ENCODE measurements at regions not wholly inside any gene's neighbourhood (a gene's known extent, or its start where the extent isn't known, plus 50 kb on each side); places are given as distances from the start of the nearest gene placed in this dataset.
A peak's percentile ranks its signal among the peaks of the same experiment; 100 is the strongest.

DNA sequence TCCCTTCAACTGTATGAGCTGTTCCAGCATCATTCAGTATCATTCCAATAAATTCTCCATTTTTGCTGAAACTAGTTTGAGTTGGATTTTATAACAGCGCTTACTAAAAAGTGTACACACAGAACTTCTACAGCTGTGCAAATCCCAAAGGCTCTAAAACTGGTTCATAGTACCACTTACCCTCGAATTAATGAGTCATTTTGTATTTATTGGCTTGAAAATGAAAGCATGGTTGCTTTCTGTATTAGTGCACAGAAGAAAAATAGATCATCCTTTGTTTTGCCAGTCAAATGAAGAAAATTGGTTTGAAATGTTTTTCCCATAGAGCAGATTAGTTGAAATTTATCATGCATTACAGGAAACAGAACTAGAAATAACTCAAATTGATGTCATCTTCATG, 268.3 kb upstream of the CPNE8 start:
- in situ Hi-C loops (cut with MboI; ENCODE audit: low pct_unique_long_range_greater_than_20kb, low sequenced_read_pairs, unreplicated experiment) = no loop called here
- peak; percentile 13 for DNase-seq (ENCODE audit: low spot score)
- TF ChIP-seq, protein P1, sequence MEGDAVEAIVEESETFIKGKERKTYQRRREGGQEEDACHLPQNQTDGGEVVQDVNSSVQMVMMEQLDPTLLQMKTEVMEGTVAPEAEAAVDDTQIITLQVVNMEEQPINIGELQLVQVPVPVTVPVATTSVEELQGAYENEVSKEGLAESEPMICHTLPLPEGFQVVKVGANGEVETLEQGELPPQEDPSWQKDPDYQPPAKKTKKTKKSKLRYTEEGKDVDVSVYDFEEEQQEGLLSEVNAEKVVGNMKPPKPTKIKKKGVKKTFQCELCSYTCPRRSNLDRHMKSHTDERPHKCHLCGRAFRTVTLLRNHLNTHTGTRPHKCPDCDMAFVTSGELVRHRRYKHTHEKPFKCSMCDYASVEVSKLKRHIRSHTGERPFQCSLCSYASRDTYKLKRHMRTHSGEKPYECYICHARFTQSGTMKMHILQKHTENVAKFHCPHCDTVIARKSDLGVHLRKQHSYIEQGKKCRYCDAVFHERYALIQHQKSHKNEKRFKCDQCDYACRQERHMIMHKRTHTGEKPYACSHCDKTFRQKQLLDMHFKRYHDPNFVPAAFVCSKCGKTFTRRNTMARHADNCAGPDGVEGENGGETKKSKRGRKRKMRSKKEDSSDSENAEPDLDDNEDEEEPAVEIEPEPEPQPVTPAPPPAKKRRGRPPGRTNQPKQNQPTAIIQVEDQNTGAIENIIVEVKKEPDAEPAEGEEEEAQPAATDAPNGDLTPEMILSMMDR (IDR thresholded peaks at IDR 0.05; ENCODE audit: extremely low read depth, insufficient read depth, missing control alignments) = no peak

DNA sequence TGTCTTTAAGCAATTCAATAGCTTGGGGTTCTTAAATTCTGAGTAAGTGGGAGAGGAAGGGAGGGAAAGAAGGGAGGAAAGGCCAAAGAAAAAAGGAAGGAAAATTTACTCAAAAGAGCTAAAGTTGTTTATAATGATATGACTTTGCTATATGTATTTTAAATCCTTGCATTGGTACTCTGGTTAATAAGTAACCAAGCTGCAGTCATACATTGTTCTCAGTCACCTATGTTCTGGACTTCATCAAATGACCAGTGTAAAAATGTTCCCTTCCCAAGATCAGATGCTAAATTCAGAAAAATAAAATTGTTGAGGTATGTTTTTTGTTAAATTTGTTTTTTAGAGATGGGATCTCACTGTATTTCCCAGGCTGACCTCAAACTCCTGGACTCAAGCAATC, 259.9 kb upstream of the CPNE8 start:
- no peak for DNase-seq (ENCODE audit: low spot score)
- TF ChIP-seq, protein P1 (IDR thresholded peaks at IDR 0.05; ENCODE audit: extremely low read depth, insufficient read depth, missing control alignments) = no peak
- in situ Hi-C loops (cut with MboI; ENCODE audit: low pct_unique_long_range_greater_than_20kb, low sequenced_read_pairs, unreplicated experiment) = no loop called here

DNA sequence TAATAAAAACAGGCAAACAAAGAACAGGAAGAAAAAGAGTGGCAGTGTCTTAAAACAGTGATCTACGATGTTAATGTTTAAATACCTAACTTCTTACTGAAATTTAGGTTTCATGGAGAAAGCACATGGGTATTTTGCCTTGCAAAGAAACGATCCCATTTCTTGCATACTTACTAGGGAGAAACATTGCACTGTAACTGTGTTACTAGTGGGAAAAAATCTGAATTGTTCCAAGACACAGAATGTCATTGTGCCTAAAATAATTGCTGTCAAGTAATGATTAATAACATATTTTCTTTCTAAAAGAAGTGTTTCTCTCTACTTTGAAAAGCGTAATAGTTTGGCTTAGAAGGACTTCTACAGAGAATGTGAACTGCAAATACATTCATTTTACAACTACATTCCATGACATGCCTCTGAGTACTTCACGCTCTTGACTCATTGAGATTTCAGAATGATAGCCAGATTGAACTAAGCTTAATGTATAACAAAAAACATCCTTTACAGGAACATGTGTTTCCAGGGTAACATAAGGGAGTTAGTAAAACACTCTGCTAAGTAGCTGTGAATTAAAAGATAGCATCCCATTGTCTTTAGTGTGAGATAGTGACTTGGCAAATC, 256.2 kb upstream of the CPNE8 start:
- no peak for DNase-seq (ENCODE audit: low spot score)
- in situ Hi-C loops (cut with MboI; ENCODE audit: low pct_unique_long_range_greater_than_20kb, low sequenced_read_pairs, unreplicated experiment) = no loop called here
- TF ChIP-seq, protein P1 (IDR thresholded peaks at IDR 0.05; ENCODE audit: extremely low read depth, insufficient read depth, missing control alignments) = no peak

DNA sequence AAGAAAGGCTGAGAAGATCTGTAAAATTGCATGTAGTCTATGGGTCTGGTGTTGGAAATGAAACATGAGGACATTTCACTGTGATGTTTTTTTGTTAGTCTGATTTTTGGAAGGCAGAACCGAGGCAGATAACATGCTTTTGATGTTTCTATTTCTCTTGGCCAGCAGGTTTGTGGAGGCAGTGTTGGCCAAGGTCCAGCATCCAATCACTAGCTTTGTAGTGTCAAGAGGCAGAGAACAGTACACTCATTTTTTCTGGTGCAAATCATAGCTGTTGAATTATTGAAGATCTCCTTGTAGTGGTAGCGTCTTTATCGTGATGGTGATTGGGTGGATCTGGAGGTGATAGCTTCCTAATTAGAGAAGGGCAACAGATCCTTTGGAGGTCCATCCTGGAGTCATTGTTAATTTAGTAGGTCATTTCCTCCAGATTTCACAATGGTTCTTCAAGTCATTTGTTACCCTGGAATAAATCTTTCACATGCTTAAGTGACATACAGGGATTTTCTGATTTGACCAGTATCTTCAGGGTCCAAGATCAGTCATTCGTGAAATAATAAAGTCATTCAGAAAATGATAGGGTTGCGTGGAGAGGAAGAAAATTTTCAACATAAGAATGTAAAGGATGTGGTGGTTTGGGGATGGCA, 252.4 kb upstream of the CPNE8 start:
- TF ChIP-seq, protein P1 (IDR thresholded peaks at IDR 0.05; ENCODE audit: extremely low read depth, insufficient read depth, missing control alignments) = no peak
- in situ Hi-C loops (cut with MboI; ENCODE audit: low pct_unique_long_range_greater_than_20kb, low sequenced_read_pairs, unreplicated experiment) = no loop called here
- no peak for DNase-seq (ENCODE audit: low spot score)

DNA sequence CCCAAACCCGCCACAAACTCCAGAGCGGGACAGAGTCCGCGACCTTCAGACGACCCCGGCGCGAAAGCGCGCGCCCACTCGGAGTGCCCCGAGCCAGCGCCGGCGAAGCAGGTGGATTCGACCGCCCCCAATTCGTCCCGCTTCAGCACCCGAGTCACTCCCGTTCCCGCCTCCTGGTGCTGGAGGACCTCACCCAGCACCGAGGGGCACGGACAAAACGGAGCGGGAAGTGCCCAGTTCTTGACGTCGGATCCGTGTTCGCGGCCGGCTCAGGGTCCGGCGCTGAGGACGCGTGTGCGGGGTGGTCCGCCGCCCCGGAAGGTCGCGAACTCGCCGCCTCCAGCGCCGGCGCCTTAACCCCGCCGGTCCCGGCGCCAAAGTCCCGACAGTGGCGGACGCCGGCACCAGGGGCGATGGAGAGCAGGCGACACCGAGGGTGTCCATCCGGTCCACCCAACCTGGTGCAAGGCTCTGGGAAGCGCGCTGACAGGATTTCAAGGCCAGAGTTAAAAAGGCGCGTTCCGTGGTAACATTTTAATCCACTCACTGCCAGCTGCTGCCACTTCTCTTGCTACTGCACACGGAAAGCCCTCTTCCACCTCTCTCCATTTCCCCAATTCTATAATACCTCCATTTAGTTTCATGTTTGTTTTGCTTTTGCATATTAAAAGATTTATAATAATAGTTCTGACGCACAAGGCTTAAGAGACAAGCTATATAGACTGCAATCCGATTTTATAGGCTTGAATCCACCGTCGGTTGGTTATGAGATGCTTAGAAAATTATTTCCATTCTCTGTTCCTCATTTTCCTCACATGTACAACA, 240.0 kb upstream of the CPNE8 start:
- TF ChIP-seq, protein P1 (IDR thresholded peaks at IDR 0.05; ENCODE audit: extremely low read depth, insufficient read depth, missing control alignments) = peak; percentile 24
- peak; percentile 59 for DNase-seq (ENCODE audit: low spot score)
- in situ Hi-C loops (cut with MboI; ENCODE audit: low pct_unique_long_range_greater_than_20kb, low sequenced_read_pairs, unreplicated experiment) = no loop called here

DNA sequence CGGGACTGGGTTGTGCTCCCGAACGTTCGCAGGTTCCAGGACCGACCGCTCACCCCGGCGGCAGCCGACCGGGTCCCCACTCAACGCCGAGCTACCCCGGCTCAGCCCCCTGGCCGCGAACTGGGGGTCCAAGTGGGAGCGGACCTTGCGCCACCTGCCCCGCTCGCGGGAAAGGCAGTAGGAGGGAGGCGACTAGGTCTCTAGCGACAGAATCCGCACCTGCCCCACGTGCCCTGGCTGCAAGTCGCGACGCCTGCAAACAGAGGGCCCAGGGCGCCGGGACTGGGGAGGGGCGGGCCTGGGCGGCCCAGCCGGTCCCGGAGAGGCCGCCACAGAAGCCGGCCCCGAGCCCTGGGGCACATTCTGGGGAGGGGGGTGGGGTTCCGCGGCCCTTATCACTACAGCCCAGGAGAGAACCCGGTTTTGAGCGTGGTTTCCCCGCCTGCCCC, 239.2 kb upstream of the CPNE8 start:
- TF ChIP-seq, protein P1 (IDR thresholded peaks at IDR 0.05; ENCODE audit: extremely low read depth, insufficient read depth, missing control alignments) = no peak
- in situ Hi-C loops (cut with MboI; ENCODE audit: low pct_unique_long_range_greater_than_20kb, low sequenced_read_pairs, unreplicated experiment) = no loop called here

More for the DNA sequence above, 239.2 kb upstream of the CPNE8 start:
- DNase-seq (ENCODE audit: low spot score) = no peak

Measured in GM13977 (cell line).